Calu3 (cell line): ENCODE measurements at regions not wholly inside any gene's neighbourhood (a gene's known extent, or its start where the extent isn't known, plus 50 kb on each side); places are given as distances from the start of the nearest gene placed in this dataset.

Experiments used
- BruUV-seq: library from RNA; stranded (reverse); fragments of 400-500 nt; replicated peaks from 2 replicates; lab custom pipeline; 2021; lab: Mats Ljungman, UMichigan
- CTCF ChIA-PET: fragments of 300-600 bp; sonication (Branson Sonifier 250); formaldehyde crosslinking; loops from one replicate; lab custom pipeline; 2022; ENCODE audit warnings: antibody characterized with exemption; lab: Charles Lee
- DNase-seq: peaks from one replicate; pipeline ENCODE4 v3.0.0; 2022
- H3K27ac Mint-ChIP-seq: one replicate; pipeline ENCODE4 v1.8.0; 2022; ENCODE audit warnings: mixed read lengths; ENCODE audit not compliant: unreplicated experiment
- H3K27me3 Mint-ChIP-seq: one replicate; pipeline ENCODE4 v1.8.0; 2022; ENCODE audit warnings: mixed read lengths; ENCODE audit not compliant: unreplicated experiment
- H3K36me3 Mint-ChIP-seq: one replicate; pipeline ENCODE4 v1.8.0; 2022; ENCODE audit warnings: mild to moderate bottlenecking, moderate library complexity, mixed read lengths; ENCODE audit not compliant: insufficient read depth, unreplicated experiment
- H3K4me1 Mint-ChIP-seq: one replicate; pipeline ENCODE4 v1.8.0; 2022; ENCODE audit warnings: mild to moderate bottlenecking, low read depth, mixed read lengths; ENCODE audit not compliant: unreplicated experiment
- H3K4me3 Mint-ChIP-seq: one replicate; pipeline ENCODE4 v1.8.0; 2022; ENCODE audit warnings: mild to moderate bottlenecking, low read depth, moderate library complexity, mixed read lengths; ENCODE audit not compliant: unreplicated experiment
- H3K9me3 Mint-ChIP-seq: one replicate; pipeline ENCODE4 v1.8.0; 2022; ENCODE audit warnings: low read depth, mixed read lengths; ENCODE audit not compliant: unreplicated experiment
- intact Hi-C: fragments of 100-400 bp; cut with micrococcal nuclease; formaldehyde crosslinking; loops from one replicate; pipeline ENCODE4 v1.10.0; 2022; ENCODE audit not compliant: unreplicated experiment
- TF ChIP-seq, protein P1 (sequence below): fragments of 200-600 bp; IDR thresholded peaks from one replicate; pipeline ENCODE4 v1.8.0; 2022; ENCODE audit warnings: antibody characterized with exemption; ENCODE audit not compliant: unreplicated experiment

GRCh38 chr22:42324566-42324965, 54.1 kb upstream of the TCF20 start:
- BruUV-seq, result no TSS peak
- Mint-ChIP-seq H3K4me1 (peaks cover 8% of the 10 kb centered on the region), H3K9me3 (no peaks in the 10 kb centered on the region), H3K27me3 (peaks cover 19% of the 10 kb centered on the region), H3K27ac (no peak overlapping the region), H3K36me3 (no peaks in the 10 kb centered on the region), H3K4me3 (no peak overlapping the region)
- TF ChIP-seq, protein P1, sequence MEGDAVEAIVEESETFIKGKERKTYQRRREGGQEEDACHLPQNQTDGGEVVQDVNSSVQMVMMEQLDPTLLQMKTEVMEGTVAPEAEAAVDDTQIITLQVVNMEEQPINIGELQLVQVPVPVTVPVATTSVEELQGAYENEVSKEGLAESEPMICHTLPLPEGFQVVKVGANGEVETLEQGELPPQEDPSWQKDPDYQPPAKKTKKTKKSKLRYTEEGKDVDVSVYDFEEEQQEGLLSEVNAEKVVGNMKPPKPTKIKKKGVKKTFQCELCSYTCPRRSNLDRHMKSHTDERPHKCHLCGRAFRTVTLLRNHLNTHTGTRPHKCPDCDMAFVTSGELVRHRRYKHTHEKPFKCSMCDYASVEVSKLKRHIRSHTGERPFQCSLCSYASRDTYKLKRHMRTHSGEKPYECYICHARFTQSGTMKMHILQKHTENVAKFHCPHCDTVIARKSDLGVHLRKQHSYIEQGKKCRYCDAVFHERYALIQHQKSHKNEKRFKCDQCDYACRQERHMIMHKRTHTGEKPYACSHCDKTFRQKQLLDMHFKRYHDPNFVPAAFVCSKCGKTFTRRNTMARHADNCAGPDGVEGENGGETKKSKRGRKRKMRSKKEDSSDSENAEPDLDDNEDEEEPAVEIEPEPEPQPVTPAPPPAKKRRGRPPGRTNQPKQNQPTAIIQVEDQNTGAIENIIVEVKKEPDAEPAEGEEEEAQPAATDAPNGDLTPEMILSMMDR, result no peak
- DNase-seq, result no peak
- intact Hi-C loops, result no loop called here
- CTCF ChIA-PET, result no interaction called here

- H3K36me3 Mint-ChIP-seq, result no peaks in the 10 kb centered on the region
Measured at GRCh38 chr22:42323971-42324370, 53.5 kb upstream of the TCF20 start.

GRCh38 chr22:42322562-42322926, 52.1 kb upstream of the TCF20 start:
- CTCF ChIA-PET, result no interaction called here
- Mint-ChIP-seq H3K4me1 (peaks cover 8% of the 10 kb centered on the region), H3K36me3 (no peaks in the 10 kb centered on the region), H3K4me3 (no peak overlapping the region), H3K27me3 (no peaks in the 10 kb centered on the region), H3K27ac (no peak overlapping the region), H3K9me3 (no peaks in the 10 kb centered on the region)
- DNase-seq, result no peak
- no TSS peak for BruUV-seq
- TF ChIP-seq, protein P1, result no peak
- intact Hi-C loops, result no loop called here

More at GRCh38 chr22:42323971-42324370, 53.5 kb upstream of the TCF20 start:
- H3K4me1 Mint-ChIP-seq, result peaks cover 8% of the 10 kb centered on the region
- H3K9me3 Mint-ChIP-seq, result no peaks in the 10 kb centered on the region
- H3K27me3 Mint-ChIP-seq, result peaks cover 13% of the 10 kb centered on the region
- no peak overlapping the region for H3K4me3 Mint-ChIP-seq
- H3K27ac Mint-ChIP-seq, result no peak overlapping the region
- no TSS peak for BruUV-seq
- TF ChIP-seq, protein P1, result no peak
- CTCF ChIA-PET, result no interaction called here
- intact Hi-C loops, result no loop called here
- no peak for DNase-seq

GRCh38 chr22:42321908-42322561, 51.6 kb upstream of the TCF20 start:
- no peaks in the 10 kb centered on the region for H3K9me3 Mint-ChIP-seq
- H3K4me1 Mint-ChIP-seq, result peaks cover 11% of the 10 kb centered on the region
- no TSS peak for BruUV-seq
- no peak overlapping the region for H3K27ac Mint-ChIP-seq
- no peak overlapping the region for H3K4me3 Mint-ChIP-seq
- no peak for DNase-seq
- intact Hi-C loops, result no loop called here
- TF ChIP-seq, protein P1, result no peak
- CTCF ChIA-PET, result interaction anchor here (1.1 kb wide), 1 partner anchor 9 kb away, joined by 3 read pairs; no protein-coding TSS in a partner anchor
- H3K27me3 Mint-ChIP-seq, result no peaks in the 10 kb centered on the region
- H3K36me3 Mint-ChIP-seq, result no peaks in the 10 kb centered on the region
